Gastroesophageal sphincter (tissue), 3 donors: ENCODE measurements at regions not wholly inside any gene's neighbourhood (a gene's known extent, or its start where the extent isn't known, plus 50 kb on each side); places are given as distances from the start of the nearest gene placed in this dataset.

Source experiments
- CTCF ChIP-seq, 4 experiments: fragments of 200-600 bp in 2 of 4; fragments of 450-650 bp in 2 of 4; sonication (generic) in 1 of 4; IDR thresholded peaks; one replicate each; pipeline ENCODE4 v1.5.1; 2017 to 2019; ENCODE audit warnings: antibody characterized with exemption in 4 of 4, mild to moderate bottlenecking in 2 of 4, moderate library complexity in 2 of 4
- EP300 ChIP-seq: sonication (generic); formaldehyde crosslinking; IDR thresholded peaks from one replicate; pipeline ENCODE4 v1.6.1; 2017; ENCODE audit warnings: antibody characterized with exemption, mild to moderate bottlenecking
- POLR2A ChIP-seq, 2 donors: fragments of 450-650 bp; IDR thresholded peaks; one replicate each; pipeline ENCODE4 v1.6.1; 2017; ENCODE audit warnings: antibody characterized with exemption in 2 of 2, mild to moderate bottlenecking in 2 of 2, moderate library complexity in 1 of 2

- no peak for TF ChIP-seq CTCF (IDR thresholded peaks at IDR 0.05)
- TF ChIP-seq POLR2A (IDR thresholded peaks at IDR 0.05) = no peak
- TF ChIP-seq EP300 = no peak
Measured at GRCh38 chr9:86697999-86698398, 249.3 kb downstream of the GAS1 start.
